ENCODE measurements at regions not wholly inside any gene's neighbourhood (a gene's known extent, or its start where the extent isn't known, plus 50 kb on each side); places are given as distances from the start of the nearest gene placed in this dataset.

- WGBS, 3 donors = 0% methylated on average over 1 of the region's 1 CpG
Observed at GRCh38 chr13:54373211-54373610, 1344.6 kb downstream of the OLFM4 start.

GRCh38 chr13:54379461-54379860 is 1350.8 kb downstream of the OLFM4 start:
- Histone ChIP-seq H3K36me3 (ENCODE audit: control insufficient read depth in 3 of 3, insufficient read depth in 2 of 3, low read depth in 1 of 3, low read length in 3 of 3) (no peaks in the 10 kb centered on the region), H3K9me3 (ENCODE audit: control insufficient read depth in 2 of 2, insufficient read depth in 1 of 2, low read depth in 1 of 2, low read length in 1 of 2) (no peaks in the 10 kb centered on the region), H3K4me1 (ENCODE audit: control insufficient read depth in 3 of 3, insufficient read depth in 2 of 3, low read depth in 1 of 3, low read length in 2 of 3) (no peaks in the 10 kb centered on the region), H3K27ac (ENCODE audit: low read depth in 1 of 3, low read length in 2 of 3) (no peak overlapping the region), H3K4me3 (ENCODE audit: low read depth in 1 of 3, low read length in 3 of 3) (no peak overlapping the region), H3K27me3 (ENCODE audit: control insufficient read depth in 3 of 3, insufficient read depth in 3 of 3, low read length in 3 of 3) (no peaks in the 10 kb centered on the region)
- FAIRE-seq = no peak
- no peak for DNase-seq
- 54 to 77% (median 56%) methylated on average over 2 of the region's 2 CpGs for WGBS, 3 donors

More at GRCh38 chr13:54373211-54373610, 1344.6 kb downstream of the OLFM4 start:
- Histone ChIP-seq H3K27me3 (ENCODE audit: control insufficient read depth in 3 of 3, insufficient read depth in 3 of 3, low read length in 3 of 3) (no peaks in the 10 kb centered on the region), H3K4me3 (ENCODE audit: low read depth in 1 of 3, low read length in 3 of 3) (no peak overlapping the region), H3K9me3 (ENCODE audit: control insufficient read depth in 2 of 2, insufficient read depth in 1 of 2, low read depth in 1 of 2, low read length in 1 of 2) (no peaks in the 10 kb centered on the region), H3K4me1 (ENCODE audit: control insufficient read depth in 3 of 3, insufficient read depth in 2 of 3, low read depth in 1 of 3, low read length in 2 of 3) (no peaks in the 10 kb centered on the region), H3K36me3 (ENCODE audit: control insufficient read depth in 3 of 3, insufficient read depth in 2 of 3, low read depth in 1 of 3, low read length in 3 of 3) (no peaks in the 10 kb centered on the region), H3K27ac (ENCODE audit: low read depth in 1 of 3, low read length in 2 of 3) (no peak overlapping the region)
- DNase-seq (no peak), FAIRE-seq (no peak)

- no peak for FAIRE-seq
- DNase-seq = no peak
- Histone ChIP-seq H3K9me3 (ENCODE audit: control insufficient read depth in 2 of 2, insufficient read depth in 1 of 2, low read depth in 1 of 2, low read length in 1 of 2) (no peaks in the 10 kb centered on the region), H3K36me3 (ENCODE audit: control insufficient read depth in 3 of 3, insufficient read depth in 2 of 3, low read depth in 1 of 3, low read length in 3 of 3) (no peaks in the 10 kb centered on the region), H3K4me1 (ENCODE audit: control insufficient read depth in 3 of 3, insufficient read depth in 2 of 3, low read depth in 1 of 3, low read length in 2 of 3) (no peaks in the 10 kb centered on the region), H3K27ac (ENCODE audit: low read depth in 1 of 3, low read length in 2 of 3) (no peak overlapping the region), H3K27me3 (ENCODE audit: control insufficient read depth in 3 of 3, insufficient read depth in 3 of 3, low read length in 3 of 3) (no peaks in the 10 kb centered on the region), H3K4me3 (ENCODE audit: low read depth in 1 of 3, low read length in 3 of 3) (no peak overlapping the region)
- WGBS, 3 donors = 67 to 80% (median 72%) methylated on average over 2 of the region's 2 CpGs
Observed at GRCh38 chr13:54383604-54384003, 1355.0 kb downstream of the OLFM4 start.

GRCh38 chr13:54387625-54388024 is 1359.0 kb downstream of the OLFM4 start:
- no peaks in the 10 kb centered on the region for H3K4me1 ChIP-seq (ENCODE audit: control insufficient read depth in 3 of 3, insufficient read depth in 2 of 3, low read depth in 1 of 3, low read length in 2 of 3)
- FAIRE-seq (no peak), DNase-seq (no peak)
- no peaks in the 10 kb centered on the region for H3K27me3 ChIP-seq (ENCODE audit: control insufficient read depth in 3 of 3, insufficient read depth in 3 of 3, low read length in 3 of 3)
- H3K27ac ChIP-seq (ENCODE audit: low read depth in 1 of 3, low read length in 2 of 3) = no peak overlapping the region
- no peaks in the 10 kb centered on the region for H3K36me3 ChIP-seq (ENCODE audit: control insufficient read depth in 3 of 3, insufficient read depth in 2 of 3, low read depth in 1 of 3, low read length in 3 of 3)
- no peaks in the 10 kb centered on the region for H3K9me3 ChIP-seq (ENCODE audit: control insufficient read depth in 2 of 2, insufficient read depth in 1 of 2, low read depth in 1 of 2, low read length in 1 of 2)
- no peak overlapping the region for H3K4me3 ChIP-seq (ENCODE audit: low read depth in 1 of 3, low read length in 3 of 3)

- FAIRE-seq (no peak), DNase-seq (no peak)
- no peaks in the 10 kb centered on the region for H3K27me3 ChIP-seq (ENCODE audit: control insufficient read depth in 3 of 3, insufficient read depth in 3 of 3, low read length in 3 of 3)
- H3K4me3 ChIP-seq (ENCODE audit: low read depth in 1 of 3, low read length in 3 of 3) = no peak overlapping the region
- WGBS, 3 donors = 84 to 91% (median 88%) methylated on average over 2 of the region's 2 CpGs
- H3K36me3 ChIP-seq (ENCODE audit: control insufficient read depth in 3 of 3, insufficient read depth in 2 of 3, low read depth in 1 of 3, low read length in 3 of 3) = no peaks in the 10 kb centered on the region
- H3K27ac ChIP-seq (ENCODE audit: low read depth in 1 of 3, low read length in 2 of 3) = no peak overlapping the region
- H3K9me3 ChIP-seq (ENCODE audit: control insufficient read depth in 2 of 2, insufficient read depth in 1 of 2, low read depth in 1 of 2, low read length in 1 of 2) = no peaks in the 10 kb centered on the region
- H3K4me1 ChIP-seq (ENCODE audit: control insufficient read depth in 3 of 3, insufficient read depth in 2 of 3, low read depth in 1 of 3, low read length in 2 of 3) = peaks cover 0 to 10% (median 0%) of the 10 kb centered on the region in 3 donors
Observed at GRCh38 chr13:54390841-54391240, 1362.2 kb downstream of the OLFM4 start.

GRCh38 chr13:54394085-54394700 is 1365.6 kb downstream of the OLFM4 start:
- whole genome bisulfite sequencing, 3 donors = 18 to 49% (median 40%) methylated on average over 7 of the region's 7 CpGs
- Histone ChIP-seq H3K36me3 (ENCODE audit: control insufficient read depth in 3 of 3, insufficient read depth in 2 of 3, low read depth in 1 of 3, low read length in 3 of 3) (no peaks in the 10 kb centered on the region), H3K9me3 (ENCODE audit: control insufficient read depth in 2 of 2, insufficient read depth in 1 of 2, low read depth in 1 of 2, low read length in 1 of 2) (no peaks in the 10 kb centered on the region), H3K27ac (ENCODE audit: low read depth in 1 of 3, low read length in 2 of 3) (no peak overlapping the region), H3K4me1 (ENCODE audit: control insufficient read depth in 3 of 3, insufficient read depth in 2 of 3, low read depth in 1 of 3, low read length in 2 of 3) (peaks cover 0 to 10% (median 0%) of the 10 kb centered on the region in 3 donors), H3K27me3 (ENCODE audit: control insufficient read depth in 3 of 3, insufficient read depth in 3 of 3, low read length in 3 of 3) (no peaks in the 10 kb centered on the region), H3K4me3 (ENCODE audit: low read depth in 1 of 3, low read length in 3 of 3) (no peak overlapping the region)
- FAIRE-seq (no peak), DNase-seq (peak; percentile 58 to 60)

GRCh38 chr13:54394908-54395307 is 1366.3 kb downstream of the OLFM4 start:
- Histone ChIP-seq H3K36me3 (ENCODE audit: control insufficient read depth in 3 of 3, insufficient read depth in 2 of 3, low read depth in 1 of 3, low read length in 3 of 3) (no peaks in the 10 kb centered on the region), H3K4me1 (ENCODE audit: control insufficient read depth in 3 of 3, insufficient read depth in 2 of 3, low read depth in 1 of 3, low read length in 2 of 3) (peaks cover 0 to 10% (median 0%) of the 10 kb centered on the region in 3 donors), H3K27me3 (ENCODE audit: control insufficient read depth in 3 of 3, insufficient read depth in 3 of 3, low read length in 3 of 3) (no peaks in the 10 kb centered on the region), H3K9me3 (ENCODE audit: control insufficient read depth in 2 of 2, insufficient read depth in 1 of 2, low read depth in 1 of 2, low read length in 1 of 2) (no peaks in the 10 kb centered on the region), H3K4me3 (ENCODE audit: low read depth in 1 of 3, low read length in 3 of 3) (no peak overlapping the region), H3K27ac (ENCODE audit: low read depth in 1 of 3, low read length in 2 of 3) (no peak overlapping the region)
- 10 to 58% (median 30%) methylated on average over 6 of the region's 6 CpGs for WGBS, 3 donors
- FAIRE-seq = no peak
- peak; percentile 1 to 8 for DNase-seq

- Histone ChIP-seq H3K4me3 (ENCODE audit: low read depth in 1 of 3, low read length in 3 of 3) (no peak overlapping the region), H3K27me3 (ENCODE audit: control insufficient read depth in 3 of 3, insufficient read depth in 3 of 3, low read length in 3 of 3) (no peaks in the 10 kb centered on the region), H3K27ac (ENCODE audit: low read depth in 1 of 3, low read length in 2 of 3) (no peak overlapping the region), H3K4me1 (ENCODE audit: control insufficient read depth in 3 of 3, insufficient read depth in 2 of 3, low read depth in 1 of 3, low read length in 2 of 3) (no peaks in the 10 kb centered on the region), H3K36me3 (ENCODE audit: control insufficient read depth in 3 of 3, insufficient read depth in 2 of 3, low read depth in 1 of 3, low read length in 3 of 3) (no peaks in the 10 kb centered on the region), H3K9me3 (ENCODE audit: control insufficient read depth in 2 of 2, insufficient read depth in 1 of 2, low read depth in 1 of 2, low read length in 1 of 2) (peaks cover 0 to 4% of the 10 kb centered on the region in 2 donors)
- FAIRE-seq (no peak), DNase-seq (no peak)
- WGBS, 3 donors = 72 to 93% (median 93%) methylated on average over 1 of the region's 1 CpG
Observed at GRCh38 chr13:54402495-54402894, 1373.9 kb downstream of the OLFM4 start.

- FAIRE-seq = no peak
- Histone ChIP-seq H3K9me3 (ENCODE audit: control insufficient read depth in 2 of 2, insufficient read depth in 1 of 2, low read depth in 1 of 2, low read length in 1 of 2) (peaks cover 0 to 5% of the 10 kb centered on the region in 2 donors), H3K4me1 (ENCODE audit: control insufficient read depth in 3 of 3, insufficient read depth in 2 of 3, low read depth in 1 of 3, low read length in 2 of 3) (no peaks in the 10 kb centered on the region), H3K27ac (ENCODE audit: low read depth in 1 of 3, low read length in 2 of 3) (no peak overlapping the region), H3K36me3 (ENCODE audit: control insufficient read depth in 3 of 3, insufficient read depth in 2 of 3, low read depth in 1 of 3, low read length in 3 of 3) (no peaks in the 10 kb centered on the region), H3K27me3 (ENCODE audit: control insufficient read depth in 3 of 3, insufficient read depth in 3 of 3, low read length in 3 of 3) (no peaks in the 10 kb centered on the region), H3K4me3 (ENCODE audit: low read depth in 1 of 3, low read length in 3 of 3) (no peak overlapping the region)
- DNase-seq = no peak
- WGBS, 3 donors = 91 to 93% (median 92%) methylated on average over 6 of the region's 6 CpGs
Observed at GRCh38 chr13:54415753-54416366, 1387.2 kb downstream of the OLFM4 start.
